OCI-LY7 (cell line): ENCODE measurements at regions not wholly inside any gene's neighbourhood (a gene's known extent, or its start where the extent isn't known, plus 50 kb on each side); places are given as distances from the start of the nearest gene placed in this dataset.
"Not testable (repeated sequence)": the region's sequence is repeated elsewhere in the genome, so short reads cannot be mapped to it uniquely, and the experiment has no call there.

Source experiments
- EZH2phosphoT487 ChIP-seq: fragments of 200-600 bp; sonication (generic); IDR thresholded peaks from 2 replicates; pipeline ENCODE4 v1.6.1; 2018; ENCODE audit warnings: low read depth, borderline replicate concordance, mild to moderate bottlenecking, mixed run types, antibody characterized with exemption, low read length, moderate library complexity, mixed read lengths
- TF ChIP-seq, protein P1 (sequence below): fragments of 200-600 bp; sonication (generic); conservative IDR thresholded peaks from 2 replicates; pipeline ENCODE4 v1.5.1; 2014; ENCODE audit warnings: mild to moderate bottlenecking, antibody characterized with exemption, low read length, moderate library complexity, mixed read lengths

GRCh38 chr6:60382771-60383170 lies 1903.3 kb downstream of the KHDRBS2 start:
- TF ChIP-seq, protein P1, sequence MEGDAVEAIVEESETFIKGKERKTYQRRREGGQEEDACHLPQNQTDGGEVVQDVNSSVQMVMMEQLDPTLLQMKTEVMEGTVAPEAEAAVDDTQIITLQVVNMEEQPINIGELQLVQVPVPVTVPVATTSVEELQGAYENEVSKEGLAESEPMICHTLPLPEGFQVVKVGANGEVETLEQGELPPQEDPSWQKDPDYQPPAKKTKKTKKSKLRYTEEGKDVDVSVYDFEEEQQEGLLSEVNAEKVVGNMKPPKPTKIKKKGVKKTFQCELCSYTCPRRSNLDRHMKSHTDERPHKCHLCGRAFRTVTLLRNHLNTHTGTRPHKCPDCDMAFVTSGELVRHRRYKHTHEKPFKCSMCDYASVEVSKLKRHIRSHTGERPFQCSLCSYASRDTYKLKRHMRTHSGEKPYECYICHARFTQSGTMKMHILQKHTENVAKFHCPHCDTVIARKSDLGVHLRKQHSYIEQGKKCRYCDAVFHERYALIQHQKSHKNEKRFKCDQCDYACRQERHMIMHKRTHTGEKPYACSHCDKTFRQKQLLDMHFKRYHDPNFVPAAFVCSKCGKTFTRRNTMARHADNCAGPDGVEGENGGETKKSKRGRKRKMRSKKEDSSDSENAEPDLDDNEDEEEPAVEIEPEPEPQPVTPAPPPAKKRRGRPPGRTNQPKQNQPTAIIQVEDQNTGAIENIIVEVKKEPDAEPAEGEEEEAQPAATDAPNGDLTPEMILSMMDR: not testable (repeated sequence)
- TF ChIP-seq EZH2phosphoT487: not testable (repeated sequence)
